ENCODE measurements at regions not wholly inside any gene's neighbourhood (a gene's known extent, or its start where the extent isn't known, plus 50 kb on each side); places are given as distances from the start of the nearest gene placed in this dataset.

GRCh38 chr1:191541758-191542157 lies 616.5 kb upstream of the RGS18 start:
- 0 to 83% (median 67%) methylated on average over 1 of the region's 1 CpG; no CpG with 5 or more reads in 2 of the 10 experiments for WGBS, 10 experiments
- peak in 4 of 8 experiments; percentile 61 to 83 (median 74) for ATAC-seq (replicated peaks in 6 of 8)
- in situ Hi-C loops (cut with MboI; ENCODE audit: low pct_unique_long_range_greater_than_20kb in 2 of 9, low sequenced_read_pairs in 9 of 9, unreplicated experiment in 9 of 9) = no loop called here
- Histone ChIP-seq H3K27ac (no peak overlapping the region), H3K4me1 (replicated peaks in 1 of 2) (peaks cover 0 to 13% of the 10 kb centered on the region in 2 donors), H3K4me3 (no peak overlapping the region)

DNA sequence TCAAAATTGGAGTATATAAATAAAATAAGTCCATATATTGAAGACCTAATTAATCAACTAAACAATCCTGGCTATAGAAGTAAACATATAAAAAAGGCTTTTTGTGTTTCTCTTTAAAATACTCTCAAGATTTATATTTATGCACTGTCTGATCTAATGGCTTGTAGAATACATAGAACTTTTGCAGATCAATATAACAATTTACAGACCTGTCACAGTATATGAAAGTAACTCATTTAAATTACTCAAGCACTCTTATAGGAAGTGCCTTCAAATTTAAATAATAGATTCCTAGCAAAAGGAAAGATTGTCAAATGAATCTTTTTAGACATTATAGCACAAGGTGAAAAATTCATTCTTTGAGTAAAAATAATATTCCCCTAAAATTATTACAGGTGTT lies 615.8 kb upstream of the RGS18 start:
- H3K27ac ChIP-seq = no peak overlapping the region
- H3K4me3 ChIP-seq = no peak overlapping the region
- ATAC-seq (replicated peaks in 6 of 8) = peak in 4 of 8 experiments; percentile 44 to 77 (median 54)
- H3K4me1 ChIP-seq (replicated peaks in 1 of 2) = peaks cover 0 to 13% of the 10 kb centered on the region in 2 donors
- in situ Hi-C loops (cut with MboI; ENCODE audit: low pct_unique_long_range_greater_than_20kb in 2 of 9, low sequenced_read_pairs in 9 of 9, unreplicated experiment in 9 of 9) = no loop called here

DNA sequence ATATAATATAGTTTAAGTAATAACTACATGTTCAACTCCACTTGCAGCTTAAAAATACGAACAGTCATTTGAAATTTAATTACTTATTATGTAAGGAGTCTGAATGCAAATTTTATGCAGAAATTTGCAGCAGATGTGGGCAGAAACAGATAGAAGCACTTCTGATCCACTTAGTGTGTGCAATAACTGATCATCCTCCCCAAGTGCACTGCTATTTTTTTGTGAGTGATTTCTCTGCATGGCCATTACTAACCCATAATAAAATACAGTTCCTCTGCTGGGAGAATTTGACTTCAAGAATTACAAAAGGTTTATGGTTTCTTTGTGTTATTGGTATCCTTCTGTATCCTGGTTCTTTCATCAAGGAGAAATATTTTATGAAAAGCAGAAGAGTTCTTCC lies 611.5 kb upstream of the RGS18 start:
- 0 to 83% (median 54%) methylated on average over 1 of the region's 1 CpG for WGBS, 10 experiments
- Histone ChIP-seq H3K27ac (no peak overlapping the region), H3K4me3 (no peak overlapping the region), H3K4me1 (replicated peaks in 1 of 2) (peaks cover 0 to 13% of the 10 kb centered on the region in 2 donors)
- in situ Hi-C loops (cut with MboI; ENCODE audit: low pct_unique_long_range_greater_than_20kb in 2 of 9, low sequenced_read_pairs in 9 of 9, unreplicated experiment in 9 of 9) = no loop called here
- ATAC-seq (replicated peaks in 6 of 8) = peak in 5 of 8 experiments; percentile 62 to 85 (median 76)

DNA sequence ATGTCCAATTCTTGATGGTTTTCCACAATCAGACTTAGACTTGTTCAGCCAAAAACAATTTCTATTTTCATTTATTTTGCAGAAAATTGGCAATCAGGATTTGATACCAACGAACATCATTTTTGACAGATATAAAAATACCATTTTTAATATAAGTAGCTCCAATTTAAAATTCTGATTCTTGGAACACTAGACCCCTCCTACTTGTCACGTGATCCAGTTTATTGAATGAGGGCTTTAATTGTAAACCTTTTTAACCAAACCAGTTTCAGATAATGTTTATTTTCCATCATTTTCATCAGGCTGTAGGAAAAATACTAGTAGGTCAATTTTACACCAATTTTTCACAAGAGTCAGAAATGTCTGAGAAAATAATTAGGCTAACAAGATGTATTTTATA lies 607.2 kb upstream of the RGS18 start:
- Histone ChIP-seq H3K27ac (no peak overlapping the region), H3K4me1 (replicated peaks in 1 of 2) (peaks cover 0 to 6% of the 10 kb centered on the region in 2 donors), H3K4me3 (no peak overlapping the region)
- no peak for ATAC-seq (replicated peaks in 6 of 8)
- WGBS, 10 experiments = 0 to 91% (median 84%) methylated on average over 2 of the region's 2 CpGs
- in situ Hi-C loops (cut with MboI; ENCODE audit: low pct_unique_long_range_greater_than_20kb in 2 of 9, low sequenced_read_pairs in 9 of 9, unreplicated experiment in 9 of 9) = no loop called here

- Histone ChIP-seq H3K27ac (no peak overlapping the region), H3K4me3 (no peak overlapping the region), H3K4me1 (replicated peaks in 1 of 2) (no peaks in the 10 kb centered on the region)
- WGBS, 10 experiments = 4 to 77% (median 44%) methylated on average over 1 to 2 of the region's 2 CpGs; no CpG with 5 or more reads in 2 of the 10 experiments
- ATAC-seq (replicated peaks in 6 of 8) = peak in 3 of 8 experiments; percentile 33 to 50 (median 39)
- in situ Hi-C loops (cut with MboI; ENCODE audit: low pct_unique_long_range_greater_than_20kb in 2 of 9, low sequenced_read_pairs in 9 of 9, unreplicated experiment in 9 of 9) = no loop called here
Observed at GRCh38 chr1:191558379-191558778, 599.9 kb upstream of the RGS18 start.

GRCh38 chr1:191561276-191561675 lies 597.0 kb upstream of the RGS18 start:
- in situ Hi-C loops (cut with MboI; ENCODE audit: low pct_unique_long_range_greater_than_20kb in 2 of 9, low sequenced_read_pairs in 9 of 9, unreplicated experiment in 9 of 9) = no loop called here
- Histone ChIP-seq H3K4me3 (no peak overlapping the region), H3K27ac (no peak overlapping the region), H3K4me1 (replicated peaks in 1 of 2) (no peaks in the 10 kb centered on the region)
- ATAC-seq (replicated peaks in 6 of 8) = no peak
- 3 to 92% (median 73%) methylated on average over 2 to 4 of the region's 4 CpGs for WGBS, 10 experiments

GRCh38 chr1:191564275-191564674 lies 594.0 kb upstream of the RGS18 start:
- Histone ChIP-seq H3K4me3 (no peak overlapping the region), H3K4me1 (replicated peaks in 1 of 2) (no peaks in the 10 kb centered on the region), H3K27ac (no peak overlapping the region)
- no peak for ATAC-seq (replicated peaks in 6 of 8)
- in situ Hi-C loops (cut with MboI; ENCODE audit: low pct_unique_long_range_greater_than_20kb in 2 of 9, low sequenced_read_pairs in 9 of 9, unreplicated experiment in 9 of 9) = no loop called here
- WGBS, 10 experiments = 13 to 93% (median 79%) methylated on average over 2 of the region's 2 CpGs

- in situ Hi-C loops (cut with MboI; ENCODE audit: low pct_unique_long_range_greater_than_20kb in 2 of 9, low sequenced_read_pairs in 9 of 9, unreplicated experiment in 9 of 9) = no loop called here
- Histone ChIP-seq H3K4me1 (replicated peaks in 1 of 2) (no peaks in the 10 kb centered on the region), H3K4me3 (no peak overlapping the region), H3K27ac (no peak overlapping the region)
- no peak for ATAC-seq (replicated peaks in 6 of 8)
Observed at GRCh38 chr1:191572479-191572878, 585.8 kb upstream of the RGS18 start.

- no peak overlapping the region for H3K27ac ChIP-seq
- no peak for ATAC-seq (replicated peaks in 6 of 8)
- no peaks in the 10 kb centered on the region for H3K4me1 ChIP-seq (replicated peaks in 1 of 2)
- 30 to 100% (median 92%) methylated on average over 2 to 3 of the region's 3 CpGs for WGBS, 10 experiments
- no peak overlapping the region for H3K4me3 ChIP-seq
- in situ Hi-C loops (cut with MboI; ENCODE audit: low pct_unique_long_range_greater_than_20kb in 2 of 9, low sequenced_read_pairs in 9 of 9, unreplicated experiment in 9 of 9) = no loop called here
Observed at GRCh38 chr1:191575180-191575579, 583.1 kb upstream of the RGS18 start.

- 0 to 90% (median 75%) methylated on average over 1 to 3 of the region's 3 CpGs for WGBS, 10 experiments
- in situ Hi-C loops (cut with MboI; ENCODE audit: low pct_unique_long_range_greater_than_20kb in 2 of 9, low sequenced_read_pairs in 9 of 9, unreplicated experiment in 9 of 9) = no loop called here
- no peak overlapping the region for H3K27ac ChIP-seq
- H3K4me1 ChIP-seq (replicated peaks in 1 of 2) = no peaks in the 10 kb centered on the region
- peak in 1 of 8 experiments; percentile 39 for ATAC-seq (replicated peaks in 6 of 8)
- H3K4me3 ChIP-seq = no peak overlapping the region
Observed at GRCh38 chr1:191575746-191576145, 582.5 kb upstream of the RGS18 start.

GRCh38 chr1:191577213-191577612 lies 581.0 kb upstream of the RGS18 start:
- H3K4me1 ChIP-seq (replicated peaks in 1 of 2) = no peaks in the 10 kb centered on the region
- WGBS, 10 experiments = 27 to 100% (median 61%) methylated on average over 1 to 4 of the region's 4 CpGs; no CpG with 5 or more reads in 1 of the 10 experiments
- in situ Hi-C loops (cut with MboI; ENCODE audit: low pct_unique_long_range_greater_than_20kb in 2 of 9, low sequenced_read_pairs in 9 of 9, unreplicated experiment in 9 of 9) = no loop called here
- H3K4me3 ChIP-seq = no peak overlapping the region
- no peak overlapping the region for H3K27ac ChIP-seq
- peak in 1 of 8 experiments; percentile 50 for ATAC-seq (replicated peaks in 6 of 8)

DNA sequence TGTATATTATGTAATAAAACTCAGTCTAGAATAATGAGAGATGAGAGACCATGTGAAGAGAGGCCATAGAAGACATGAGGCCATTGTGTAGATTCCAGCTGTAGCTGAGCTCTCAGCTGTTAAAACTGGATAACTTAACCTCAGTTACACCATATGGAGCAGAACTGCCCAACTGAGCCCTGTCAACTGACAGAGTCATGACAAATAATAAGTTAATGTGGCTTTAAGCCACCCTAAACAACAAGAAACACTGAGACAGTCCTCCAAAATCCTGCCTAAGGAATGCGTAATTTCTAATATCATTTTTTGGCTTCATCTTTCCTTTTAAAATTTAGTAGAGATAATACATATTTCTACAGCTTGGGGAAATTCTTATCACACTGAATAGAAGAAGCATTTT lies 580.0 kb upstream of the RGS18 start:
- H3K4me3 ChIP-seq = no peak overlapping the region
- H3K4me1 ChIP-seq (replicated peaks in 1 of 2) = no peaks in the 10 kb centered on the region
- WGBS, 10 experiments = 56 to 100% (median 92%) methylated on average over 1 of the region's 1 CpG; no CpG with 5 or more reads in 1 of the 10 experiments
- no peak for ATAC-seq (replicated peaks in 6 of 8)
- no peak overlapping the region for H3K27ac ChIP-seq
- in situ Hi-C loops (cut with MboI; ENCODE audit: low pct_unique_long_range_greater_than_20kb in 2 of 9, low sequenced_read_pairs in 9 of 9, unreplicated experiment in 9 of 9) = no loop called here

GRCh38 chr1:191579019-191579418 lies 579.2 kb upstream of the RGS18 start:
- Histone ChIP-seq H3K27ac (no peak overlapping the region), H3K4me3 (no peak overlapping the region), H3K4me1 (replicated peaks in 1 of 2) (no peaks in the 10 kb centered on the region)
- in situ Hi-C loops (cut with MboI; ENCODE audit: low pct_unique_long_range_greater_than_20kb in 2 of 9, low sequenced_read_pairs in 9 of 9, unreplicated experiment in 9 of 9) = no loop called here
- 17 to 100% (median 83%) methylated on average over 1 to 4 of the region's 4 CpGs for WGBS, 10 experiments
- ATAC-seq (replicated peaks in 6 of 8) = no peak

GRCh38 chr1:191582169-191582568 lies 576.1 kb upstream of the RGS18 start:
- WGBS, 10 experiments = 0 to 100% (median 80%) methylated on average over 1 of the region's 1 CpG; no CpG with 5 or more reads in 1 of the 10 experiments
- H3K4me3 ChIP-seq = no peak overlapping the region
- no peaks in the 10 kb centered on the region for H3K4me1 ChIP-seq (replicated peaks in 1 of 2)
- no peak overlapping the region for H3K27ac ChIP-seq
- in situ Hi-C loops (cut with MboI; ENCODE audit: low pct_unique_long_range_greater_than_20kb in 2 of 9, low sequenced_read_pairs in 9 of 9, unreplicated experiment in 9 of 9) = no loop called here
- ATAC-seq (replicated peaks in 6 of 8) = no peak
